ENCODE measurements at regions not wholly inside any gene's neighbourhood (a gene's known extent, or its start where the extent isn't known, plus 50 kb on each side); places are given as distances from the start of the nearest gene placed in this dataset.

- no peak overlapping the region for H3K4me3 ChIP-seq
- H3K9me3 ChIP-seq = peaks cover 5% of the 10 kb centered on the region; the same call in 1 of the 3 replicates
- peaks cover 7% of the 10 kb centered on the region; the same call in 2 of the 3 replicates for H3K4me1 ChIP-seq
- POLR2A ChIA-PET = no interaction called here
- WGBS (ENCODE audit: missing lambda C conversion rate) = 84% methylated on average over 7 of the region's 7 CpGs
- DNase-seq (ENCODE audit: low read depth in 1 of 2, low spot score in 1 of 2) (no peak), FAIRE-seq (no peak), ATAC-seq (no peak)
- no peak overlapping the region for H3K4me2 ChIP-seq
- no peak overlapping the region for H3K27ac ChIP-seq
- CTCF ChIA-PET = no interaction called here
- no peak for TF ChIP-seq JUN (IDR thresholded peaks at IDR 0.05)
- TF ChIP-seq RARB (CRISPR knock-in tag; IDR thresholded peaks at IDR 0.05) = no peak
- TF ChIP-seq POLR2A (IDR thresholded peaks at IDR 0.05; ENCODE audit: low read length) = no peak
- no peak for TF ChIP-seq PBX3 (IDR thresholded peaks at IDR 0.05)
- TF ChIP-seq HOXA7 (CRISPR knock-in tag; IDR thresholded peaks at IDR 0.05) = no peak
- TF ChIP-seq ESRRA (IDR thresholded peaks at IDR 0.05; ENCODE audit: borderline replicate concordance, low read length) = no peak
- no peak for TF ChIP-seq CBX2 (IDR thresholded peaks at IDR 0.05; ENCODE audit: borderline replicate concordance, low read depth)
- no peak for TF ChIP-seq RCOR1 (IDR thresholded peaks at IDR 0.05; ENCODE audit: low read depth, low read length)
- TF ChIP-seq ZFP36 (IDR thresholded peaks at IDR 0.05; ENCODE audit: borderline replicate concordance, partially characterized antibody) = no peak
- no peak for TF ChIP-seq EHMT2 (IDR thresholded peaks at IDR 0.05; ENCODE audit: low read depth)
- no peak for TF ChIP-seq ZSCAN20 (CRISPR knock-in tag; IDR thresholded peaks at IDR 0.05)
- TF ChIP-seq BCL3 (IDR thresholded peaks at IDR 0.05) = no peak
- no peak for TF ChIP-seq PHF8 (IDR thresholded peaks at IDR 0.05; ENCODE audit: borderline replicate concordance, low read depth)
- TF ChIP-seq HOXB13 (CRISPR knock-in tag; IDR thresholded peaks at IDR 0.05; ENCODE audit: low read depth) = no peak
- TF ChIP-seq HMGXB4 (CRISPR knock-in tag; IDR thresholded peaks at IDR 0.05; ENCODE audit: borderline replicate concordance) = no peak
- TF ChIP-seq MAX (IDR thresholded peaks at IDR 0.05) = no peak
Measured at GRCh38 chr1:231108516-231109302, 53.1 kb upstream of the TRIM67 start.

GRCh38 chr1:231107600-231108326, 54.1 kb upstream of the TRIM67 start:
- CTCF ChIA-PET = interaction anchor here (1.4 kb wide), 1 partner anchor 104 kb away, joined by 3 read pairs; no protein-coding TSS in a partner anchor
- WGBS (ENCODE audit: missing lambda C conversion rate) = 71% methylated on average over 12 of the region's 12 CpGs
- POLR2A ChIA-PET = no interaction called here
- H3K27ac ChIP-seq = no peak overlapping the region
- TF ChIP-seq TFCP2L1 (CRISPR knock-in tag; IDR thresholded peaks at IDR 0.05) = no peak
- no peak for TF ChIP-seq KDM5A (IDR thresholded peaks at IDR 0.05)
- no peak for TF ChIP-seq HOXA7 (CRISPR knock-in tag; IDR thresholded peaks at IDR 0.05)
- H3K4me1 ChIP-seq = peaks cover 7% of the 10 kb centered on the region; the same call in 2 of the 3 replicates
- no peak overlapping the region for H3K4me2 ChIP-seq
- H3K9me3 ChIP-seq = peaks cover 5% of the 10 kb centered on the region; the same call in 1 of the 3 replicates
- no peak for ATAC-seq
- no peak for FAIRE-seq
- H3K4me3 ChIP-seq = no peak overlapping the region
- no peak for DNase-seq (ENCODE audit: low read depth in 1 of 2, low spot score in 1 of 2)

All from A549 (cell line).